ENCODE measurements at regions not wholly inside any gene's neighbourhood (a gene's known extent, or its start where the extent isn't known, plus 50 kb on each side); places are given as distances from the start of the nearest gene placed in this dataset.
"Not testable (repeated sequence)": the region's sequence is repeated elsewhere in the genome, so short reads cannot be mapped to it uniquely, and the experiment has no call there.

DNA sequence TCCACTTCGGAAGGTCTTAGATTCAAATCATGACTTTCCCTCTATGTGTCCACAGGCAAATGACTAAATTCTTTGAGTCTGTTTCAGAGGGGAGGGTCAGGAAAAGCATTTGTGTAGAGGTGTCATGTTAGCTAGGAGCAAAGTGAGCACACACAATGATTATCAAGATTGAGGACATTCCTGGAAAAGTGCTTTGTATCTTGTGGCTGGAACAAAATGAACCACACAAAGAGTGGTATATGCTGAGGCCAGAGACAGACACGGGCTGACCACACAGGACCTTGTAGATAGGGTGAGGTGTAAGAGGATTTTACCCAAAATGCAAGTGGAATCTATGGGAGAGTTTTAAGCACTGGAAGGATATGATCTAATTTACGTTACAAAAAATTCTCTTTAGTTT is 245.3 kb upstream of the NMUR2 start:
- no peak for DNase-seq
- ATAC-seq (ENCODE audit: poor library complexity) = no peak
- intact Hi-C loops (cut with DNase I) = no loop called here

DNA sequence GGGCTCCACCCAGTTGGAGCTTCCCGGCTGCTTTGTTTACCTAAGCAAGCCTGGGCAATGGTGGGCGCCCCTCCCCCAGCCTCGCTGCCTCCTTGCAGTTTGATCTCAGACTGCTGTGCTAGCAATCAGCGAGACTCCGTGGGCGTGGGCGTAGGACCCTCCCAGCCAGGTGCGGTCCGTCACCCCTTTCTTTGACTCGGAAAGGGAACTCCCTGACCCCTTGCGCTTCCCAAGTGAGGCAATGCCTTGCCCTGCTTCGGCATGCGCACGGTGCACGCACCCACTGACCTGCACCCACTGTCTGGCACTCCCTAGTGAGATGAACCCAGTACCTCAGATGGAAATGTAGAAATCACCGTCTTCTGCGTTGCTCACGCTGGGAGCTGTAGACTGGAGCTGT is 254.4 kb upstream of the NMUR2 start:
- intact Hi-C loops (cut with DNase I); ATAC-seq (ENCODE audit: poor library complexity); DNase-seq: not testable (repeated sequence)

DNA sequence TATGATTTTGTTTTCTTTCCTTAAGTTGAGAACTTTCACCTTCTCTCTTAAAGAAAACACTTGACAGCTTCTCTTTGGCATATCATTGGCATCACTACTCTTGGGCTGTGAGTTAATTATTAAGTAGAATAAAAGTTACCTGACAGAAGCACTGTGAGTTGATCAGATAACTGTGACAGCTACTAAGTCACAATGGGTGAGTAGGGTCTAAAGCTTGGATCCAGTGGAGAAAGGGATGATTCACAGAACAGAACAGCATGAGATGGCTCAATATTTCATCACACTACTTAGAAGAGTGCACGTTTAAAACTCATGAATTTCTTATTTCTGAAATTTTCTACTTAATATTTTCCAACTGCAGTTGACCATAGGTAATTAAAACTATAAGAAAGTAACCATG is 268.5 kb upstream of the NMUR2 start:
- ATAC-seq (ENCODE audit: poor library complexity) (no peak), DNase-seq (no peak)

DNA sequence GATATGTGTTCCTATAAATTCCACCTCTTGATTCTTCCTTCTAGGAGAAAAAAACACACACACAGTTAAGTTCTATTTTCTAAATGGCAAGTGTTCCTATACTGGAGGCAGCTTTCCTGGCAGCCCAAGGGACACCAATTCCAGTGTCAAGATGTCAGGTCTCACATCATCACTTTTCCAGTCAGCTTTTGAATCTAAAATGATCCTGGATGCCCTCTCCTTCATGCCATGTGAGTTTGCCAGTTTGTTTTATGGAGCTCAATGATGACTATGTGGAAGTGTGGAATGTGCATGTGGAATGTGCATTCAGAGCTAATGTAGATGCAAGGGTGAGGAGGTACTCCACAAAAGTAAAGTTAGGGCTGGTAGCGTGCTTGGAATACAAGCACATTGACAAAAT is 269.3 kb upstream of the NMUR2 start:
- ATAC-seq (ENCODE audit: poor library complexity) (peak; percentile 76), DNase-seq (no peak)
- intact Hi-C loops (cut with DNase I) = no loop called here

More for the DNA sequence above, 268.5 kb upstream of the NMUR2 start:
- intact Hi-C loops (cut with DNase I) = no loop called here

DNA sequence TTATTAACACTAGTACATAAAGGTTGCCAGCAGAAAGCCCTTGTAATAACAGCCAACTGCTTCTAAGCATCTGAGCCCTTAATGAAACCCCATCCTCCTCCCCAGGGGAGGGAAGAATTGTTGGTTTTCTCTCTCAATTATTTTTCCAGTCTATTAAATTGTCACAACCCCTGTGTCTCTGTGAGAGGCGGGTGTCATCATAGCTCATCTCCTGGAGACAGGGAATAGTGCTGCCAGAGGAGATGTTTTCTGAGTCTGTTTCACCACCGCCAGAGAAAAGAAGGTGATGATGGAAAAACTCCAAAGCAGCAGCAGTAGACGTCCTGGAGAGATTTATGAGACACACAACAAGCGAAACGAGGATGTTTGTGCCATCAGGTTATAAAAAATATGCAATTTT is 271.1 kb upstream of the NMUR2 start:
- no peak for DNase-seq
- no peak for ATAC-seq (ENCODE audit: poor library complexity)
- intact Hi-C loops (cut with DNase I) = no loop called here

DNA sequence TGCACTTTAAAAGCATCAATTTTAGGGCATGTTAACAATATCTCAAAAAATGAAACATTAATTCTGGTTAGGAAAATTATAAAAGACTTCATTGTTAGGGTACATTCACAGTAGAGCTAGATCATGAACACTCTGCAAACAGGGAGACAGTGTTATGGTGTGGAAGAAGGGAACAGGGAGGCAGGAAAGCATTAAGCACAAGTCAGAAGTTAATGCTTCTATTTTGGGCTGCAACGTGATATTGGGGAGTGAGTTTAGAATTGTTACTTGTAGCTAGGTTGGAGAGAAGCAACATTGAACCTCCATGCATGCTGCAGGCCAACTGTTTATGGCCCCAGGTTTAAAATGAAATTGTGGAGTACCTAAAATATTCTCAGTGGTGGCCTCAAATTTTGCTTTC is 278.1 kb upstream of the NMUR2 start:
- no peak for DNase-seq
- no peak for ATAC-seq (ENCODE audit: poor library complexity)
- intact Hi-C loops (cut with DNase I) = no loop called here

DNA sequence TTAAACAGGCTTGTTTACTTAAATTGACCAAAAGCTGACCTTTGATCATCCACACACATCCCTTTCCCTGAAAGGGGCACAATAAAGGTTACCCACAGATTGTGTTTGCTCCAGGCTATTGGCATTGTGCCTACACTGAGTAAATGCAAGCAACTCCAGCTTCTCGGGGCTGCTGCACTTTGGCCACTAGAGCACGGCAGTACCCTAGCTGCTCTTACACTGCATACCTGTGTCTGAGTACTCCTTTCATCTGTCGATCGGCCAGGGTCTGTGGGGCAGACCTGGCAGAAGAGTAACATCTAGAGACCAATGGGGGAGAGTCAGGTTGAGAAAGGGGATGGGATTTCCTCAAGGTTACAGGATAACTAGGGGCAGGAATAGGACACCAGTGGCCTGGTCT is 281.9 kb upstream of the NMUR2 start:
- intact Hi-C loops (cut with DNase I) = no loop called here
- no peak for ATAC-seq (ENCODE audit: poor library complexity)

DNA sequence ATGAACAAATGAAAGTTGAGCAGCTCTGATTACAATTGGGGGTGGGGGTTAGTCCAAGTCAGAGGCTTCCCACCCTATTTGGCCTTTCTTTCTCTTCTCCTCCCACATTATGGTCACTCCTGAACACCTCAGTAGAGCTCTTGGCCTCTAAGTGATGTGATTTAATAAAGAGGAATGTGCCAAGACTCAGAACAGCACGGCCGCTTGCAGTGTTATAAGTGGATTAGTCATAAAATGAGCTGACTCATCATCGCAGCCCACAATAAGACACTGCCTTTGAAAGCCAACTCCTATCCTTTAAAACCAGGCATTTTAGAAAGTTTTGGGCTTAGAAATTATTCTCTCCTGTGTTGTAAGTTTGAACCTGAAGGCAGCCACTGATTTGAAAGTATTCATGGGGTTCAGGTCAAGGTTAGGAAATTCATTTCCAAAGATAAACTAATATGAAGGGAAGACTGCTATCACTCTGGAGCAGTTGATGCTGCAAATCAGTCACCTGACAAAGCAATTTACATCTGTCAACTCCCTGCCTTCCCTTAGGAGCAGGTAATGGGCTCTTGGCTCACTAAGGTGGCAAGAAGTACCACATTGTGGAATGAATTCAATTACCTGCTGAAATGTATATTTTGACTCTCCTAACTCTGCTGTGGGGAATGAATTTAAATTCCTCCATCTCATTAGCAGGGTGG is 283.6 kb upstream of the NMUR2 start:
- intact Hi-C loops (cut with DNase I) = no loop called here
- no peak for DNase-seq
- ATAC-seq (ENCODE audit: poor library complexity) = peak; percentile 94

More for the DNA sequence above, 281.9 kb upstream of the NMUR2 start:
- DNase-seq = no peak

DNA sequence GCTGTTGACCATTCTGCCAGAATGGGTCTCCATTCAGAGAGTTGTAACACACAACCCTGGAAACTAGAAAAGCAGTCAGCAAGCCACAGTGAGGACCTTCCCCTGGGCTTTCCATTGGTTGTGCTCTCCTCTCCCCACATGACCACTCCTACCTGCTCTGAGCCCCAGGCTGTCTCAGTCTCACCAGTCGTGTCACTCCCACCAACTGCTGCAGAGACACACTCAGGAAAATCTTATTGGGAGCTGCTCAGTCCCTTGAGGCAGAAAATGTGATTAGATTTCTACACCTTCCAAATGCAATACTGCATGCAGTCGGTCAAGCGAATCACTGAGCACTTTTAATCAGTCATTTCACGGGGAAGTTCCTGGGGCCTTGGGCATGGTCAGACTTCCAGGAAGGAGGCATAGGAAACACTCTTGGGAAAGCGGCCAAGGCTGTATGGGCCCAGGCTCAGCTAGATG is 284.2 kb upstream of the NMUR2 start:
- ATAC-seq (ENCODE audit: poor library complexity) = no peak
- intact Hi-C loops (cut with DNase I) = no loop called here
- no peak for DNase-seq

DNA sequence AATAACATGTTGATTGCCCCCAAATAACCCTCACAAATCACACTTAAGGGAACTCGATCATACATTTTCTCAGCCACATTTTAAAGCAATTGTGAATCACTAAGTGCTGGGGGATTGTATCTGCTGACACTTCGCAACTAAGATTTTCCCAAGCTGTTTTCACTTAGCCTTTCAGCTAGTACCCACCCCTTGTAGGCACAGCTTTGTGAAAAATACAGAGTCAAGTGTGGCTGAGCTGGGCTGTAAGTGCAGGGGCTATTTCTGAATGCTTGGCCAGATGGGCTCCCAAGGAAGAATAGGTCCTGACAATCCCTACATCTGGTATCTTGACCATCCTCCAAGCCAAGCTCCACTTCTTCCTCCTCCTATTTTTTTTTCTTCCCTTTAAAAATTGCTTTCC is 289.2 kb upstream of the NMUR2 start:
- DNase-seq (no peak), ATAC-seq (ENCODE audit: poor library complexity) (no peak)
- intact Hi-C loops (cut with DNase I) = no loop called here

DNA sequence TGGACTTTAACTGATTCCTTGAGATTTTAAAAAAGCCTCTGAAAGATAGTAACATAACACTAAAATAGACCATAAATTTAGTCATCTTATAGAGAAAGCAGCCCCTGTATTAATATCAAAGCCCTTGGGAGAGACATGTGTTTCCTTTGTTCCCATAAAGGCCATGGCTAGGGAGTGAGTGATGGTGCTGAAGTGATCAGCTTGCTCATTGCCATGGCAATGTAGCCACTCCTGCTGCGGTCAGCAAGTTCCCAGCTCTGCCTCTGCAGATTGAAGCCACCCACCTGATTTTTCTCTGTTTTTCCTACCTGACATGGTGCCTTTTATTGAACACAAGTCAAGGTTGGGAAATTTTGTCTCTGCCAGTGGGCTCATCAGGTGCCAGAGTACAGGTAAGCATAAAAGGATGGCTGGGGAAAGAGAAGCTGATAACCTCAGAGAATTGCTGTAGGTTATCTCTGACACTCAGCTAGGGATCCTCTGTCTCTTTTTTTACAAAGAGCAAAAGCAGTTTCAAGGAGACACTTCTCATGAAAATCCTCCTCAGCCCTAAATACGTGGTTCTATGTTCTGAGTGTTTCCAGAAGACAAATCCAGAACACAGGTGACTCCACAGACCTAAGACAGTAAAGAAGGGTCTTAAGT is 296.3 kb upstream of the NMUR2 start:
- no peak for ATAC-seq (ENCODE audit: poor library complexity)
- intact Hi-C loops (cut with DNase I) = no loop called here
- DNase-seq = no peak

DNA sequence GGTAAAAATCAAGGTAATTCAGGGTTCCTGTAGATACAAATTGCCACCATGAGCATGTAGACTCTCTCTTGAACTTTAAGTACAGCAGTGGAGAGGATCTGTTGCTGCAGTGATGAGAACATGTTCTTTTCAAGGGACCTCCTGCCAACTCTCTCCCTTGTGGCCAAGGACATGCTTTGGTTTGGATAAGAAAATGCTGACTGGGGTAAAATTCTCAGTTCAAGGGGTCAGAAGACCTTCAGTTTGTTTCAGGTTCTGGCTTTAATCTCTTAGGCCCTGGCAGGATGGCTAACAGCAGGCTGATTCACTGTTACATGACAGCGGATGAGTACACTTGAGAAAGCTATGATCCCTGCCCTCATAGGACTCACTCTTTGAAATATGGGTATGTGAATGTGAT is 299.2 kb upstream of the NMUR2 start:
- DNase-seq = no peak

DNA sequence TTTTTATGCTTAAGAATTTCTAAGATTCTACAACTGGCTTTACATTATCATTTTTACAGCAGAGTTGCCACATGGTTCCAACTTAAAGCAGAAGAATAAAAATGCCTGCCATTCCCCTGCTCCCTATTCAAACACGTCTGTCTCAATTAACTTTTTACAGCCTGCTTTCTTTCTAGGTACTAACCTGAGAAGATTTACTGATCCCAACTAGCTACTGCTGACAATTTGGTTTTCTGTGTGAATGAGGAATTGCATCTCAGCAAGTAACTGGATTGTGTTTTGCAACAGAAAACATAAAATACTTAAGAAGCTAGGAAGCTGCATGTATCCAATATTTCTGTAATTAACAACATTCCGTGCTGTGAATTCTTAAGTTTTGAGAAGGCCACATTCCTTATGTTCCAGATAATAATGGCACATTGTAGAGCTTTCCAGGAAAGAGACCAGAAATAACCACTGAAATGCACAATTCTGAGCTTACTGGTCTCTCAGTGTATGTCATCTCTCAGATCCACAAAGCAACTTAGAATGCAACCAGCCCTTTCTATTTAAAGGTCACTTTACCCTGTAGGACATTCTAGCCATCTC is 306.8 kb upstream of the NMUR2 start:
- intact Hi-C loops (cut with DNase I) = no loop called here
- no peak for DNase-seq
- no peak for ATAC-seq (ENCODE audit: poor library complexity)

More for the DNA sequence above, 299.2 kb upstream of the NMUR2 start:
- ATAC-seq (ENCODE audit: poor library complexity) = no peak
- intact Hi-C loops (cut with DNase I) = no loop called here

DNA sequence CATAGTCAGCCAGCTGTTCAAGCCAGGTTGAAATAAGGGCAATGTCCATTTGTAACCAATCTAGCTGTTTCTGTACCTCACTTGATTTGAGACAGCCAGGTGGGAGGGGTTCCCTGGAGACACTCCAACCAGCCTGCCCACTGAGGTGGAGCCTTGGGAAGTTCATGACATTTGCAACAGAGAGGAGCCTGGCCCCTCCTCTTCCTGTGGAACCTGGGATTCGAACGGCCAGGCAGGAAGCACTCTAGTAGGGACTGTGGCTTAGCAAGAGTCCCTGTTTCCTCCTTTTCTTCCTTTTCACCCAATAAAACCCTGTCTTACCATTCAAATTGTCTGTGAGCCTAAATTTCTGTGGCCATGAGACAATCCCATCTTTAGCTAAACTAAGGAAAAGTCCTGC is 312.3 kb upstream of the NMUR2 start:
- DNase-seq (no peak), ATAC-seq (ENCODE audit: poor library complexity) (no peak)
- intact Hi-C loops (cut with DNase I) = no loop called here

DNA sequence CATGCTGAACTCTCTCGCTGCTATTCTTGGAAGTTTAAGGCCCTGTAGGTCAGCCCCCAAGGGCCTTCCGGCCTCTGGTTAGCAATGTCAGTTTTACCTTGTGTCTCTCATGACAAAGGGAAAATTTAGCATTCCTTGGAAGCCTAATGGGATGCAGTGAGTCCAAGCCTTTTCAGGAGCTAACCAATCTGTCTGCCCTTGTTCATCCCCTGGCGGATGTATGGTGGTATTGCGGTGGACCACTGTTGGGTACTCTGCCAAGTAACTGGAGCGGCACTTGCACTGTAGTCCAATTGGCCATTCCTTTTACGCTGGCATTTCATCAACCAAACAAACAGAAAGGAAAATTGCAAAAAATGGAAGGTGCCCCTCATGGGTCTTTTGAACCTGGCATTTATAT is 318.4 kb upstream of the NMUR2 start:
- DNase-seq (no peak), ATAC-seq (ENCODE audit: poor library complexity) (no peak)
- intact Hi-C loops (cut with DNase I) = no loop called here

DNA sequence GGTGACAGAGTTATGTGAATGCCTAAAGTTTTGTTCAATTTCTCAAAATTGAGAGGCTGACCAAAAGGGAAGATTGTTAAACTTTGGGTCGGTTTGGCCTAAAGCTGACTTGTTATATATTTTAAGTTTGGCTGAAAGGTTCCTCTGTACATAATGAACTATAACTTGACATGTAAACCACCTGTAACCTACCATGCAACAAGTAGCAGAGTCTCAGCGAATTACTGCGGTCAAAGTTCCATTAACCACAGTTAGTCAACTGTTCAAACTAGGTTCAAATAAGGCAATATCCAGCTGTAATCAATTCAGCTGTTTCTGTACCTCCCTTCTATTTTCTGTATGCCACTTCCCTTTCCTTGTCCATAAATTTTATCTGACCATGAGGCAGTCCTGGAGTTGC is 325.1 kb upstream of the NMUR2 start:
- ATAC-seq (ENCODE audit: poor library complexity) (no peak), DNase-seq (no peak)
- intact Hi-C loops (cut with DNase I) = no loop called here

DNA sequence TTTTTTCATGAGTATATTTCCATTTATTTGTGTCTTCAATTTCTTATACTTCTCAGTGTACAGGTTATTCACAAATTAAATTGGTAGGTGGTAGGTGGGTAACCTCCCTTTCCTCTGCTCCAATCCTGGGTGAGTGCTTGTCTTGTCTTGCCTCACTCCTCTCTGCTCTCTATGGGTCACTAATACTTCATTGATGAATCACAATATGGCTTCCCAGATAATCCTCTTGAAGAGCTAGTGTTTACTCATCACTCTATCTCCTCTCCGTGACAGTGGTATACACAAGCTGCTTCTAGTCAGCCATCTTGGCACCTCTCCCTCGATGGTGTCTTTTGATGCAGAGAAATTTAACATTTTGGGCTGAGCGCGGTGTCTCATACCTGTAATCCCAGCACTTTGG is 331.8 kb upstream of the NMUR2 start:
- intact Hi-C loops (cut with DNase I) = no loop called here
- ATAC-seq (ENCODE audit: poor library complexity) = no peak
- no peak for DNase-seq

DNA sequence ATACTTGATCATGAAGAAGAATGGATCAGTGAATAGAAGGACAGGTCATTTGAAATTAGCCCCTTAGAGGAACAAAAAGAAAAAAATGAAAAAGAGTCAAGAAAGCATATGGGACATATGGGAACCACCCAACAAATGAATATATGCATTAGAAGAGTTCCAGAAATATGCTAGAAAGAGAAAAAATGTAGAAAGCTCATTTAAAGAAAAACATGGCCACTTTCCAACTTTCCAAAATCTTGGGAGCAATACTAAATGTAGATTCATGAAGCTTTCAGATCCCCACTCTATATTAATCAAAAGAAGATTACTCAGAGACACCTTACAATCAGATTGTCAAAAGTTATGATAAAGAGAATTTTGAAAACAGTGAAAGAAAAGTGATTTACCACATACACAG is 334.8 kb upstream of the NMUR2 start:
- DNase-seq (no peak), ATAC-seq (ENCODE audit: poor library complexity) (no peak)
- intact Hi-C loops (cut with DNase I) = no loop called here

DNA sequence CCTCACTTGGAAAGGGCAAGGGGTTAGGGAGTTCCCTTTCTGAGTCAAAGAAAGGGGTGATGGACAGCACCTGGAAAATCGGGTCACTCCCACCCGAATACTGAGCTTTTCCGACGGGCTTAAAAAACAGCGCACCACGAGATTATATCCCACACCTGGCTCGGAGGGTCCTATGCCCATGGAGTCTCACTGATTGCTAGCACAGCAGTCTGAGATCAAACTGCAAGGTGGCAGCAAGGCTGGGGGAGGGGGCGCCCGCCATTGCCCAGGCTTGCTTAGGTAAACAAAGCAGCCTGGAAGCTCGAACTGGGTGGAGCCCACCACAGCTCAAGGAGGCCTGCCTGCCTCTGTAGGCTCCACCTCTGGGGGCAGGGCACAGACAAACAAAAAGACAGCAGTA is 336.0 kb upstream of the NMUR2 start:
- ATAC-seq (ENCODE audit: poor library complexity); DNase-seq; intact Hi-C loops (cut with DNase I): not testable (repeated sequence)

DNA sequence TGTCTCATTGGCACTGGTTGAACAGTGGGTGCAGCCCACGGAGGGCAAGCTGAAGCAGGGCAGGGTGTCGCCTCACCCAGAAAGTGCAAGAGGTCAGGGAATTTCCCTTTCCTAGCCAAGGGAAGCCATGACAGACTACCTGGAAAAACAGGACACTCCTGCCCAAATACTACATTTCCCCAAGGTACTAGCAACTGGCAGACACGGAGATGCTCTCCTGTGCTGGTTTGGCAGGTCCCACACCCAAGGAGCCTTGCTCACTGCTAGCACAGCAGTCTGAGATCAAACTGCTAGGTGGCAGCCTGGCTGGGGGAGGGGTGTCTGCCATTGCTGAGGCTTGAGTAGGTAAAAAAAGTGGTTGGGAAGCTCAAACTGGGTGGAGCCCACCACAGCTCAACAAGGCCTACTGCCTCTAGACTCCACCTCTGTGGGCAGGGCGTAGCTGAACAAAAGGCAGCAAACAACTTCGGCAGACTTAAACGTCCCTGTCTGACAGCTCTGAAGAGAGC is 382.7 kb upstream of the NMUR2 start:
- peak; percentile 16 for DNase-seq
- intact Hi-C loops (cut with DNase I); ATAC-seq (ENCODE audit: poor library complexity): not testable (repeated sequence)
